ENCODE measurements at regions not wholly inside any gene's neighbourhood (a gene's known extent, or its start where the extent isn't known, plus 50 kb on each side); places are given as distances from the start of the nearest gene placed in this dataset.
"Not testable (repeated sequence)": the region's sequence is repeated elsewhere in the genome, so short reads cannot be mapped to it uniquely, and the experiment has no call there.

GRCh38 chr11:43168241-43168640 is 143.6 kb upstream of the API5 start:
- DNase-seq; intact Hi-C loops (cut with DNase I): not testable (repeated sequence)

DNA sequence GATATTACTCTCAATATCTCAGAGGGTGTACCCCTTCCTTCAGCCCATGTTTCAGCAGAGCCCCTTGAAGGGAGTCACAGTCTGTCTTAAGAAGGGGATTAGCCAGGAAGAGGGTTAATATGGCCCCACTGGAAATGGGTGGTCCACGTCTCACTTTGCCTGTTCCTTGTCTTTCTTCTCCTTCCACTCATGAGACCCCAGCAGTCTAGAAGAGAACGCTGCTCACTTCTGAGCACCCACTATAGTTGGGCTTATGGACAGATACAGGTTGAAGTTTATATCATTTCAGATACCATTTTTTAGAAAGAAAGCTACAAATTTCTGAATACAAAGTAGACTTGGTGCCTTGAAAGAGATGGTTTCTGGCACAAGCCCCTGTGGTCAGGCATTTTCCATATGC is 139.3 kb upstream of the API5 start:
- no peak for DNase-seq
- intact Hi-C loops (cut with DNase I): no loop called here

- no peak for DNase-seq
Observed at GRCh38 chr11:43177975-43178374, 133.8 kb upstream of the API5 start.

GRCh38 chr11:43194459-43194858 is 117.3 kb upstream of the API5 start:
- intact Hi-C loops (cut with DNase I); DNase-seq: not testable (repeated sequence)

More at GRCh38 chr11:43177975-43178374, 133.8 kb upstream of the API5 start:
- intact Hi-C loops (cut with DNase I): no loop called here

- intact Hi-C loops (cut with DNase I): no loop called here
- no peak for DNase-seq
Observed at GRCh38 chr11:43197379-43197778, 114.4 kb upstream of the API5 start.

DNA sequence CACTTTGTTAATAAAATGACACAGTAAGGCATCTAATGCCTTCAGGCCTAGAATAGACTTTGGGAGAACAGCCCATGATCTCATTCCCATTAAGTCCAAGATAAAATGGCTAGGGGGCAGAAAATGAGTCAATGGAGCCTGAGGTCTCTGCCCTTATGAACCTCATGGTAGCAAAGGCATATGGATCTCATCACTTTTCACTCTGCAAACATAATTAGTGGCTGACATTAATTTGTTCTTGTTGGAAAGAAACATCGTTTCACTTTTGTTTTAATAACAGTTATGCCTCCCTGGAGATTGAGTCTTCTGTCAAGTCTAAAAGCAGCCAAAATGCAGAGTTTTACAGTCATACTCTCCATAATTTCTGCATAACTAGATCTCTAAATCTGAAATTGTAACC is 111.8 kb upstream of the API5 start:
- intact Hi-C loops (cut with DNase I): no loop called here
- no peak for DNase-seq

GRCh38 chr11:43212279-43212678 is 99.5 kb upstream of the API5 start:
- intact Hi-C loops (cut with DNase I): no loop called here
- DNase-seq: peak in 13 of 42 donors; percentile 5 to 46 (median 18)

DNA sequence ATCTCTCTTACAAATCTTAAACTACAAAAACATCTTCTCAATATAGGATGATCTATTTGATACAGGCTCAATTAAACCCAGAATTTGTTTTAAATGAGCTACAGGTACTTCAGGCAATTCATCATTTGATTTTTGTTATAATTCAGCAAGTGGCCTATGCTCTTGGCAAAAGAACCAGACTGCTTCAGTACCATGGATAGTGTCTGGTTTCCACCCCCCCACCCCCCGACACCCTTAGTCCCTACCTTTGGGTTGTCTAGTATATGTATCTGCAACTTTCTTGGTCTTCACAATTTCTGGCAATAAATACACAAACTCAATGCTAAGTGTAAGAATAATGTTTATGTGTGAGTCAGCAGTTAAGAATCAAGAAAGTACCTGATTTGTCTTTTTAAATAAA is 97.3 kb upstream of the API5 start:
- no peak for DNase-seq
- intact Hi-C loops (cut with DNase I): no loop called here

GRCh38 chr11:43217849-43218248 is 93.9 kb upstream of the API5 start:
- intact Hi-C loops (cut with DNase I): no loop called here

DNA sequence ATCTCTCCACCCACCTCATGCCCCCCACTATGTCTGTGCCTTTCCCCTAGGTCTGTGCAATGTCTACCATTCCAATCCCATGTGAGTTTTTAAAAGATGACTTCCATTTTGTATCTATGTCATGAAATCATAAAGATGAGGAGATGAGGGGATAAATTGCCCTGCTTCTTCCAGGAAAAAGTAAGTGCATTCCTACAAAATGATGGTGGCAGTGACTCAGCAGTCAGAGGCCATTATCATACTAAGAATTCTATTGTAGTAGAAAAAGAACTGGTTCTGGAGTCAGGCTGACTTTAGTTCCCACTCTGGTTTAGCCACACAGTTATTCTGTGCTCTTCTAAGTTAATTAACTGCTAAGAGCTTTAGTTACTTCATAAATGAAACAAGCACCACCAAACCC is 89.6 kb upstream of the API5 start:
- intact Hi-C loops (cut with DNase I): no loop called here
- DNase-seq: no peak

More at GRCh38 chr11:43217849-43218248, 93.9 kb upstream of the API5 start:
- DNase-seq: no peak

- DNase-seq: no peak
- intact Hi-C loops (cut with DNase I): no loop called here
Observed at GRCh38 chr11:43223026-43223425, 88.8 kb upstream of the API5 start.

DNA sequence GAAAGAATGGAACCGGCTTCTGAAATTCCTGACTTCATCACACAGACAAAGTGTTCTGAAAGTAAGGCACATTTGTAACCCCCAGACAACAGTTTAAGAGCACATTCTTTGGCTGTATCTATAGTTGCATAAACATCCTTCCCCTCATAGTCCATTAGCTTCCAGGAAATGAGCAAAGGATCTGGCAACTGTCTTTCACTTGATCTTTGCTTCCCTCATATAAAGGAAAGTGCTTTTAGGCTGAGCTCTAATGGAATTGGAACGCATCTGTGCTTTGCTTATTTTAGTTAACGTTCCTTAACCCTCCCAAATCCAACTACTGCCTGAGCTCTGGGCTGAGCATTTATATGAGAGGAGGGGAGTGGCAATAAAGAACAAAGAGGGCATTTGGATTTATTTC is 76.9 kb upstream of the API5 start:
- intact Hi-C loops (cut with DNase I): no loop called here
- no peak for DNase-seq

GRCh38 chr11:43238341-43238740 is 73.5 kb upstream of the API5 start:
- intact Hi-C loops (cut with DNase I): no loop called here
- no peak for DNase-seq

GRCh38 chr11:43239791-43240190 is 72.0 kb upstream of the API5 start:
- DNase-seq: no peak
- intact Hi-C loops (cut with DNase I): no loop called here

- intact Hi-C loops (cut with DNase I): no loop called here
- DNase-seq: no peak
Observed at GRCh38 chr11:43242401-43242800, 69.4 kb upstream of the API5 start.

DNA sequence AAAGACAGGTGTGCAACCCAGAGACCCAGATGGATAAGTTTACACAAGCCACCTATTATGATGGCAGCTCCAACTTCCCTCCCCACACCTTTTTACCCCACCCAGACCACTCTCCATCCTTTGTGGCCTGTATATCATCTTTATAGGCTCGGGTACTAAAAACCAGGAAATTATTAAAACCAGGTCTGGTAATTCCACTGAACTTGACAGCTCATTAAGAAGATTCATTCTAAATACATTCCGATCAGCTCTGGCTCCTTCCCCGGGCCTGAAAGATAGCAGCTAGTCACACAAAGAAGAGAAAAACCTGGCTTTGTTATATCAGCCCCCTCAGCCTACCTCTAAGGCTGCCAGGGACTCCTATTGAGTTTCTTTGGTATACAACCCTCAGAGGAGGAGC is 67.9 kb upstream of the API5 start:
- DNase-seq: no peak
- intact Hi-C loops (cut with DNase I): no loop called here

- DNase-seq: no peak
- intact Hi-C loops (cut with DNase I): no loop called here
Observed at GRCh38 chr11:43245466-43245865, 66.3 kb upstream of the API5 start.

GRCh38 chr11:43250309-43250708 is 61.5 kb upstream of the API5 start:
- DNase-seq: no peak
- intact Hi-C loops (cut with DNase I): no loop called here

GRCh38 chr11:43261775-43262174 is 50.0 kb upstream of the API5 start:
- DNase-seq: no peak
- intact Hi-C loops (cut with DNase I): no loop called here
